ENCODE measurements at regions not wholly inside any gene's neighbourhood (a gene's known extent, or its start where the extent isn't known, plus 50 kb on each side); places are given as distances from the start of the nearest gene placed in this dataset.

GRCh38 chr10:94239696-94240095 is 123.0 kb downstream of the NOC3L start:
- Histone ChIP-seq H3K79me2 (ENCODE audit: insufficient read depth) (no peaks in the 10 kb centered on the region), H3K4me1 (ENCODE audit: control insufficient read depth in 1 of 2, insufficient read depth in 2 of 2, low read depth in 1 of 2, low read length in 1 of 2) (peaks cover 0 to 23% of the 10 kb centered on the region in 2 experiments; a peak in 2 of 4 replicates), H3K36me3 (replicated peaks in 1 of 2; ENCODE audit: control insufficient read depth in 1 of 2, insufficient read depth in 2 of 2, low read length in 1 of 2) (no peaks in the 10 kb centered on the region), H3K4me2 (no peak overlapping the region), H2AFZ (ENCODE audit: low read depth) (no peak overlapping the region), H3K27ac (ENCODE audit: low read depth in 2 of 2, low read length in 1 of 2) (peak overlapping the region in 1 of 2 experiments; percentile 86; a peak in 1 of 4 replicates), H3K9ac (no peak overlapping the region), H3K27me3 (ENCODE audit: insufficient read depth) (no peaks in the 10 kb centered on the region), H4K20me1 (ENCODE audit: insufficient read depth) (no peaks in the 10 kb centered on the region), H3K9me3 (no peaks in the 10 kb centered on the region), H3K9me2 (no peaks in the 10 kb centered on the region), H3F3A (replicated peaks; ENCODE audit: insufficient read depth) (no peaks in the 10 kb centered on the region), H3K4me3 (ENCODE audit: low read depth in 2 of 2, low read length in 1 of 2) (no peak overlapping the region)
- ChIA-PET CTCF (interaction anchor here (1.5 kb wide), 1 partner anchor 10 kb away, joined by 5 read pairs; no protein-coding TSS in a partner anchor), POLR2A (no interaction called here)
- no peak for TF ChIP-seq MEF2A (IDR thresholded peaks at IDR 0.05; ENCODE audit: borderline replicate concordance, low read depth)
- no peak for TF ChIP-seq TCF12 (IDR thresholded peaks at IDR 0.05)
- TF ChIP-seq POLR2AphosphoS5 (IDR thresholded peaks at IDR 0.05; ENCODE audit: low read depth, low read length), result no peak
- no peak for TF ChIP-seq CTCF (IDR thresholded peaks at IDR 0.05)
- TF ChIP-seq GATA2 (CRISPR knock-in tag; IDR thresholded peaks at IDR 0.05), result no peak
- DNase-seq, result no peak
- 93% methylated on average over 6 of the region's 6 CpGs for WGBS (ENCODE audit: low lambda C conversion rate)

GRCh38 chr10:94240491-94240890 is 122.2 kb downstream of the NOC3L start:
- Histone ChIP-seq H3K4me3 (ENCODE audit: low read depth in 2 of 2, low read length in 1 of 2) (no peak overlapping the region), H3K9me2 (no peaks in the 10 kb centered on the region), H3K9ac (no peak overlapping the region), H3K36me3 (replicated peaks in 1 of 2; ENCODE audit: control insufficient read depth in 1 of 2, insufficient read depth in 2 of 2, low read length in 1 of 2) (no peaks in the 10 kb centered on the region), H3K4me1 (ENCODE audit: control insufficient read depth in 1 of 2, insufficient read depth in 2 of 2, low read depth in 1 of 2, low read length in 1 of 2) (peaks cover 0 to 23% of the 10 kb centered on the region in 2 experiments; a peak in 2 of 4 replicates), H3K79me2 (ENCODE audit: insufficient read depth) (no peaks in the 10 kb centered on the region), H3F3A (replicated peaks; ENCODE audit: insufficient read depth) (no peaks in the 10 kb centered on the region), H3K27ac (ENCODE audit: low read depth in 2 of 2, low read length in 1 of 2) (peak overlapping the region in 1 of 2 experiments; percentile 86; a peak in 3 of 4 replicates), H2AFZ (ENCODE audit: low read depth) (no peak overlapping the region), H4K20me1 (ENCODE audit: insufficient read depth) (no peaks in the 10 kb centered on the region), H3K27me3 (ENCODE audit: insufficient read depth) (no peaks in the 10 kb centered on the region), H3K4me2 (no peak overlapping the region), H3K9me3 (no peaks in the 10 kb centered on the region)
- no peak for DNase-seq
- ChIA-PET POLR2A (no interaction called here), CTCF (interaction anchor here (1.1 to 1.5 kb wide), 2 partner anchors 9 to 204 kb away, joined by 3 to 5 read pairs; no protein-coding TSS in a partner anchor)
- 62% methylated on average over 5 of the region's 5 CpGs for WGBS (ENCODE audit: low lambda C conversion rate)
- no peak for TF ChIP-seq EZH2phosphoT487 (IDR thresholded peaks at IDR 0.05; ENCODE audit: borderline replicate concordance, low read depth)
- no peak for TF ChIP-seq CHD2 (IDR thresholded peaks at IDR 0.05; ENCODE audit: low read length, partially characterized antibody)
- no peak for TF ChIP-seq PBX3 (IDR thresholded peaks at IDR 0.05)
- TF ChIP-seq RAD21 (IDR thresholded peaks at IDR 0.05; ENCODE audit: low read length), result no peak
- TF ChIP-seq MEF2A (IDR thresholded peaks at IDR 0.05; ENCODE audit: borderline replicate concordance, low read depth), result no peak
- TF ChIP-seq USF1 (IDR thresholded peaks at IDR 0.05; ENCODE audit: borderline replicate concordance, low read depth), result no peak
- TF ChIP-seq FOXJ3 (CRISPR knock-in tag; IDR thresholded peaks at IDR 0.05), result no peak
- no peak for TF ChIP-seq ELF1 (IDR thresholded peaks at IDR 0.05)
- TF ChIP-seq ZBTB33 (IDR thresholded peaks at IDR 0.05; ENCODE audit: borderline replicate concordance, low read depth), result no peak
- TF ChIP-seq MAX (IDR thresholded peaks at IDR 0.05; ENCODE audit: low read depth), result no peak
- TF ChIP-seq TEAD4 (IDR thresholded peaks at IDR 0.05; ENCODE audit: borderline replicate concordance, insufficient read depth), result no peak
- no peak for TF ChIP-seq REST (IDR thresholded peaks at IDR 0.05; ENCODE audit: low read depth, low read length)
- no peak for TF ChIP-seq RFX5 (IDR thresholded peaks at IDR 0.05; ENCODE audit: low read length)
- TF ChIP-seq YY1 (IDR thresholded peaks at IDR 0.05; ENCODE audit: low read depth), result no peak
- no peak for TF ChIP-seq JUND (IDR thresholded peaks at IDR 0.05)
- TF ChIP-seq GATA2 (CRISPR knock-in tag; IDR thresholded peaks at IDR 0.05), result no peak
